SKM-1 (cell line): ENCODE measurements at regions not wholly inside any gene's neighbourhood (a gene's known extent, or its start where the extent isn't known, plus 50 kb on each side); places are given as distances from the start of the nearest gene placed in this dataset.
"Not testable (repeated sequence)": the region's sequence is repeated elsewhere in the genome, so short reads cannot be mapped to it uniquely, and the experiment has no call there.

Source experiments
- DNase-seq: peaks from one replicate; lab custom pipeline; 2025; ENCODE audit not compliant: unreplicated experiment; lab: John Stamatoyannopoulos, UW

DNA sequence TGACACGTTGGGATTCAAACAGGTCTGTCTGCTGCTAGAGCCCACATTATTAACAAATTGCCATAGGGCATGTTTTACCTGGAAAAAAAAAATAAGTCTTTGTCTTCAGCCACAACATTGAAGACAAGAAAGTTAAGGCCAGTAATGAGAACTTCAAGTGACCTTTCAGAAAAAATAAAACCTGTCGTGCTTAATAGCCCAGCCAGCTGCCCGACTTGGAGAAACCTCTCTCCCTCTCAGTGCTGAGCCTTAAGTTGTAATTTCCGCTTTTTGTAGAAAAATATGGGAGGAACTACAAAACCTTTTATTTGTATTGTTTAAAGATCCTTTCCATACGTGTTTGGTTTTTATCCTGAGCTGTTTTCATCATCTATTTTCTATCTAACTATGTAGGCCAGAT, 454.3 kb upstream of the SLITRK6 start:
- not testable (repeated sequence) for DNase-seq

- not testable (repeated sequence) for DNase-seq
Observed at GRCh38 chr13:86255820-86256219, 456.6 kb upstream of the SLITRK6 start.

DNA sequence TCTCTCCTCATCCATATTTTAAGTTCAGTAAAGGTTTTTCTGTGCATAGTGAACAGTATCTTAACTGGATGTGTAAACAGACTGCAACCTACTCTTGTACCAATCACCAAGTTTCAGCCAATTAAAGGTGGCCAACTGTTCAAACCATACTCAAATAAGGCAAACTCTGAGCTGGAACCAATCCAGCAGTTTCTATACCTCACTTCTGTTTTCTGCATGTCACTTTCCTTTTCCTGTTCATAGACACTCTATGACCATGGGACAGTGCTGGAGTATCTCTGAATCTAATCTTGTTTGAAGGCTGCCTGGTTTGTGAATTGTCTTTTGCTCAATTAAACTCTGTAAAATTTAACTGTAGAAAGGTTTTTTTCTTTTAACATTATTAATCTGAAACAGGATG, 470.3 kb upstream of the SLITRK6 start:
- DNase-seq, result no peak

GRCh38 chr13:86282442-86282841, 483.2 kb upstream of the SLITRK6 start:
- no peak for DNase-seq

DNA sequence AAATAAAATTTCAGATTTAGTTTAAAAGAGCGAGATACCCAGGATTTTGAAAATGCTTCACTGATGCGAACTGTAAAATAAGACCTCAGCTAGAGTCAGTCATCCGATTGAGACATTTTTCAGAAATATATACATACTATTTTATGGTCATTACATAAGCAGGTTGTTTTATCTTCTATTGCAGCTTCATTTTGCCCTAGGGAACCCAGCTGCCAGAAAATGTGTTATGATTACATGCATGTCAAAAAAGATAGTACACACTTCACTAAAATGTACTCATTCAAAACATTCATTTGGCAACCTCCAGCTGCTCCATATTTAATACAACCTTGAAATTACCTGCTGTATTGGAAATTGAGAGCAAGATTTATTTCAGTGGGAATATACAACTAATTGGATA, 483.8 kb upstream of the SLITRK6 start:
- DNase-seq, result no peak

DNA sequence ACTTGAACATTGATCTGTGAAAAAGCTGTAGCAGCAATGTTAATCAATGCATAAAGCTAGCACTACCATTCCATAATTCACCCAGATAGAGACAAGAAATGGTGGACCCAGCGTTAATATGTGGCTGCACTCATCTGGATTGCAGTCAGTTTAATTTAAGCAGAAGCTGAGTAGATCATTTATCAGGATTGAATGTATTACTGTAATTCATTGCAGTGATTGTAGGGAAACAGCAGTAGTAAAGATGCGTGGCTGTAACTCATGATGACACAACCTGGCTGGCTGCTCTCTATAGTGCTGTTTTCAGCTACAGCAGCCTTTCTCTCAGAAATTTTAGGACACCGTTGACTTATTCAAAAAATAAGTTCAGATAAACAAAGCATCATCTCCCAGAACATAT, 499.5 kb upstream of the SLITRK6 start:
- no peak for DNase-seq

DNA sequence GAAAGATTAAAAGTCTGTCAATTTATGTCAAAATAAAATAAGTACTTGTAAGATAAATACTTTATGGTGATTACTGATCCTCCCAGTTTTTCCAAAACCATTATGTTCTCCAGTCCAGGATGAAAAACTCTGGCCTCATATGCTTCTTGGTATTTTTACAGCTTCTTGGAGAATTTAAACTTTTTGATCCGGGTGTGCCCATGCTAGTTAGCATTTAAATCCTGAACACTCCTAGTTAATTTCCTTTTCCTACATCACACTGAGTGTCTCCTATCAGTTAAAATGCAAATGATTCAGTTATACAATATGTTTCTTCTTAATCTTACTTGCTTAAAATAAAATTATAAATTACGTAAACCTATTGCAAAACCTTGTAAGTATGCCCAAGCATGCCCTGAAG, 499.9 kb upstream of the SLITRK6 start:
- DNase-seq, result no peak

DNA sequence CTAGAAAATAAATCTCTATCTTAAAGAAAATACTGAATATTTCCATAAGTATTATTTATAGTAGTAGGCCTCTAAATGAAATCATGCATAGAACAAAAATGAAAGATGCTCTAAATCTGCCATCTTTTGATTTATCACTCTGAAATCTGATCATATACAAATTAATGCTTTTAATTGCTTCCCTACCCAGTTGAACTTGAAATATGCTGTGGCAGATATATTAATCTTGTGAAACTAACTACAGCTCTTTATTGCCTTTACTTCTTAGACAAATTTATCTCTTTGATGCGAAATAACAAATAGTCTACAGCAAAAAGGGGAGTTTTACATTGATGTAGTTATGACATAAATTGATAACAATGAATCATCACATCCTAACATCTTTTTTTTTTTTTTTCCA, 510.7 kb upstream of the SLITRK6 start:
- no peak for DNase-seq

- no peak for DNase-seq
Observed at GRCh38 chr13:86313421-86313820, 514.2 kb upstream of the SLITRK6 start.

DNA sequence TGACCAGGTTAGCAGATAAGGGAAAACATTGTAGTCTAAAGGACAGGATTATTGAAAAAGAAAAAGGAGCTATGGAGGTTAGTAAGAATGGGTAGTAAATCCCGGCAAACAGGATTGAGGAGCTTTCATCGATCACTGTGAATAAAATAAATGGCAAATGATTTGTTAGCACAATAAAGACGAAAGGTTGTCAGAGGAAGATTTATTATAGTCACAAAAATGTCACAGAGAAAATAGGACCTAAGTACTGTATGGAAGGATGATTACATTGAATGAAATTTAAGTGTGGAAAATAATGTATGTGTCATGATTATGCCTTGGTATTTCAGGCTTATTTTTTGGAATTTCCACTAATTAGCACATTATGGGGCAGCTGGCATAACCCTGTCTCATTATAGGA, 519.2 kb upstream of the SLITRK6 start:
- no peak for DNase-seq

GRCh38 chr13:86324191-86324590, 525.0 kb upstream of the SLITRK6 start:
- DNase-seq, result no peak

DNA sequence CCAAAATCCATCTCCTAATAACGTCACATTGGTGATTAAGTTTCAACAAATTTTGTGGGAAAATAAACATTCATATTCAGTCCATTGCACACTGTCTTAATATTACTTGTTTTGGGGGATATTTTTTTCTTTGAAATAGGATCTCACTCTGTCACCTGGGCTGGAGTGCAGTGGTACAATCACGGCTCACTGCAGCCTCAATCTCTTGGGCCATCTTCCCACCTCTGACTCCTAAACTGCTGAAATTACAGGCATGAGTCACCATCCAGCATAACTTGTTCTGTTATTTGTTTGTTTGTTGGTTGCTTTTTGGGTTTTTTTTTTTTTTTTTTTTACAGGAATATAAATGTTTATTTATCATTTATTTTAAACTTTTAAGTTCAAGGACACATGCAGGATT, 556.1 kb upstream of the SLITRK6 start:
- no peak for DNase-seq

- DNase-seq, result no peak
Observed at GRCh38 chr13:86357106-86357505, 557.9 kb upstream of the SLITRK6 start.

DNA sequence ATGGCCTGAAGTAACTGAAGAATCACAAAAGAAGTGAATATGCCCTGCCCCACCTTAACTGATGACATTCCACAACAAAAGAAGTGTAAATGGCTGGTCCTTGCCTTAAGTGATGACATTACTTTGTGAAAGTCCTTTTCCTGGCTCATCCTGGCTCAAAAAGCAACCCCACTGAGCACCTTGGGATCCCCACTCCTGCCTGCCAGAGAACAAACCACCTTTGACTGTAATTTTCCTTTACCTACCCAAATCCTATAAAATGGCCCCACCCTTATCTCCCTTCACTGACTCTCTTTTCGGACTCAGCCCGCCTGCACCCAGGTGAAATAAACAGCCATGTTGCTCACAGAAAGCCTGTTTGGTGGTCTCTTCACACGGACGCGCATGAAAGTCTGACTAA, 564.5 kb upstream of the SLITRK6 start:
- not testable (repeated sequence) for DNase-seq

DNA sequence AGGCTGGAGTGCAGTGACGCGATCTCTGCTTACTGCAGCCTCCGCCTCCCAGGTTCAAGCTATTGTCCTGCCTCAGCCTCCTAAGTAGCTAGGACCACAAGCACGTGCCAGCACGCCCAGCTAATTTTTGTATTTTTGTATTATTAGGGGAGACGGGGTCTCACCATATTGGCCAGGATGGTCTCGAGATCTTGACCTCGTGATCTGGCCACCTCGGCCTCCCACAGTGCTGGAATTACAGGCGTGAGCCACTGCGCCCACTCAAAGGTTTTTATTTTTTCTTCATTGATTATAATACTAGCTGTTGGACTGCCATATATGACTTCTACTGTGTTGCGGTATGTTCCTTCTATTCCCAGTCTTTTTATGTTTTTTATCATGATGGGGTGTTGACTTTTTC, 569.7 kb upstream of the SLITRK6 start:
- no peak for DNase-seq

DNA sequence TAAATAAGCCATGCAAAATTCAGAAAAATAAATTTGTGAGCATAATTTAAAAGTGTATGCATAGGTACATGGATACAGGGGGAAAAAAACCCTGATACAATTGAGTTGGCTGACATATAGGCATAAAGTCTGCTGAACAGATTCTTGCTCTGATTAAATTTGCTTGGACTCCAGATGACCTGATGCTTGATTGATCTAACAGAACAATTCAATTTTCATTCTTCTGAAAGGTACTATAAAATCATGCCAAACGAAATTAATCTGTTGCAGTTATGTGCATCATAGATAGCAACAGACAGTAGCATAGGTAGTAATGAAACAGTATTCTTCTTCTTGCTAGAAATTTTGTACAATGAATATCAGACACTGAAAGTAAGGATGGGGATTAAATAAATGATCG, 578.2 kb upstream of the SLITRK6 start:
- no peak for DNase-seq

DNA sequence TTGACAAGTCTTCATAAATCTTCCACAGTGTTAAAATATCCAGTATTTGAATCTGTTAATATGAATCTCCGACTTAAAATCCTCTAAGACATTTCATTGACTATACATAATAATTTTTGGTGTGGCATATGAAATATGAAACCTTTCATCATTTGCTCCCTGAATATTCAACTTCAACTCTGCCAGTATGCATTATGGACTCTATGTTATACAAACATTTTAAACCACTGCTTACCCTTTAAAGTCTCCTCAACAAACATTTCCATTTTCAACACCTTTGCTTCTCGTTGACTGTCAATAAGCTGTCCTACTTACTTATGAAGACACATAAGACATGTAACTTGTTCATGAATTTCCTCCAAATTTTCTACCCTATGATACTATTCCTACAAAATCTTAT, 579.4 kb upstream of the SLITRK6 start:
- no peak for DNase-seq

GRCh38 chr13:86383151-86383550, 583.9 kb upstream of the SLITRK6 start:
- DNase-seq, result no peak

GRCh38 chr13:86383561-86383960, 584.3 kb upstream of the SLITRK6 start:
- DNase-seq, result no peak

- no peak for DNase-seq
Observed at GRCh38 chr13:86397635-86398034, 598.4 kb upstream of the SLITRK6 start.

- DNase-seq, result no peak
Observed at GRCh38 chr13:86399572-86399971, 600.4 kb upstream of the SLITRK6 start.

DNA sequence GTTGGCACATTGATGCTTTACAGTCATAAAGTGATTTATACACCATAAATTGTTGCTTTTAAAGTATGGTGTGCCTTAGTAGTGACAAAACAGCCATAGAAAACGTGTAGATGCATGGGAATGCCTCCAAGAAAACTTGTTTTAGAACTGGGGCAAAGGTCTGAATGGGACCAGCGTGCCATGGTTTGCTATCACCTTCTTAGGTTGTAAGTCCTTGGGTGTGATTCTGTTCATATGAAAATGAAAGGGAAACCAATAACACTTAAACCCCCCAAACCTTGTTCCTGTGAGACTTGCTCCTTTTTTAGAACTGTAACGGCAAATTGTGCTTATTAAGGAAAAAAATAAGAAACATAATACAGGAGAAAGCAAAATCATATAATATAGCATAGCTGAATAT, 603.3 kb upstream of the SLITRK6 start:
- DNase-seq, result no peak

DNA sequence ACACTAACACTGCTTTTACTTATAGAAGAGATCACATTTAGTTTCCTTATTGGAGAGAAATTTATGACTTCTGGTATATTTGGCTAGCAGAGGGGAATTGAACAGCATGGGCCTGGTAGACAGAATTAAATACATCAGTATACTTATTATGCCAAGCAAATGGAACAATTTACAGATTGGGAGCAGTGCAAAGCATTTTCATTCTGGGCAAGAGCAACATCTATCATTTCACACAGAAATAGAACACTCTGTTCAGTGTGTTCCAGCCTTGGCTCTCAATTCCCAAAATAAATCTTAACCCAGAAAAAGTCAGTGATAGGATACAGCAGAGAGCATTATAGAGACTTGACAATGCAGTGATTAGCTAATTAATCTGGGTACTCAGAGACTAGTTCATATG, 604.0 kb upstream of the SLITRK6 start:
- no peak for DNase-seq
